ENCODE measurements at regions not wholly inside any gene's neighbourhood (a gene's known extent, or its start where the extent isn't known, plus 50 kb on each side); places are given as distances from the start of the nearest gene placed in this dataset.

DNA sequence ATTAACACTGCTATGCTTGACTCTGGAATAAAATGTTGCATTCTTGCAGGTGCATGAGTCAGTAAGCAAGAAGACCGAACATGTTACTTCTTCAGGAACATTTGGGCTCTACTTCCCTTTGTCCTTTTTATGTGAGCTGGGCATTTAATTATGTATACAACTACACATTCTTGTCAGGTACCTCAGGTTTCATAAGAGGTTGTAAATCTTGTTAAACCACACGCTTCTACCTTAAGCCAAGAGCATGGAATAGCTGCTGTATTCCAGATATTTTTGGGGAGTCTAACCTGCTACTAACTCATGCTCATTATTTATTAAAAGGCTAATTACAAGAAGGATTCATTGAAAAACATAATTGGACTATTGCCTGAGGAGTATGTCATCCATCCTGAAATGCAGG, 414.2 kb upstream of the KLF6 start:
- DNase-seq (ENCODE audit: insufficient read length): no peak
- no peak for FAIRE-seq
- TF ChIP-seq POLR2A (IDR thresholded peaks at IDR 0.05; ENCODE audit: low read depth, low read length) (no peak), POLR2AphosphoS5 (IDR thresholded peaks at IDR 0.05; ENCODE audit: low read depth, low read length) (no peak), TAF1 (IDR thresholded peaks at IDR 0.05; ENCODE audit: borderline replicate concordance, low read depth, low read length) (no peak)

DNA sequence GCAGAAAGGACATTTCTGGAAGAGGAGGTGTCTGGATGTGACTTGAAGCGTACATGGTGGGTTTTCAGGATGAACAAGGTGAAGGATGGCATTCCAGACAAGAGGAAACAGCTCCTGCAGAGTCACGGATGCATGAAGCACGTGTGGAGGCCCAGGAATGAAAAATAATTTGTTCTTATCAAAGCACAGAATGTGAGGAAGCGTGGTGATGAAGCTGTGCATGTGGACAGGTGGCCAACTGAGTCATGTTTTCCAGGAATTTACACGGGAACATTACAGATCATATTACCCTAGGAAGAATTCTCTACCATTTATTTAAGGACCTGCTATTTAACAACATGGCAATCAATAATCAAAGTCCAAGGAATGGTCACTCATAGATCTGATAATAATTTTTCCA, 413.2 kb upstream of the KLF6 start:
- TF ChIP-seq TAF1 (IDR thresholded peaks at IDR 0.05; ENCODE audit: borderline replicate concordance, low read depth, low read length) (no peak), POLR2A (IDR thresholded peaks at IDR 0.05; ENCODE audit: low read depth, low read length) (no peak), POLR2AphosphoS5 (IDR thresholded peaks at IDR 0.05; ENCODE audit: low read depth, low read length) (no peak)
- FAIRE-seq (no peak), DNase-seq (ENCODE audit: insufficient read length) (no peak)

DNA sequence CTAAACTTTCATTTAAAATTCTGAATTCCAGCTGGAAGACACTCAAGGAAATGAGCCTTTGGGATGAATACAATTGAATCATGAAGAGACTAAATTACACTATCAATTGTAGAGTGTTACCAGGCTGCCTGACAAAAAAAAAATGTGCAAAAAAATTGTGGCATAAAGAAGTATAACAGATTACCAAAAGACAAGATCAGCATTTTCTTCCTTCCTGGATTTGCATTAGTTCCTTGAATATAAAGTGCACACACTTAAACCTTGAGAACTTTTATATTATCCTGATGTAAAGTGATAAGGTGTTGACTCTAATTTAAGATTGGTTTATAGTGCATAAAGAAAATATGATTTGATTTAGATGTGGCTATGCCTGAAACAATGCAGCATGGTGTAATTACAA, 412.7 kb upstream of the KLF6 start:
- TF ChIP-seq POLR2A (IDR thresholded peaks at IDR 0.05; ENCODE audit: low read depth, low read length) (no peak), TAF1 (IDR thresholded peaks at IDR 0.05; ENCODE audit: borderline replicate concordance, low read depth, low read length) (no peak)
- no peak for FAIRE-seq

DNA sequence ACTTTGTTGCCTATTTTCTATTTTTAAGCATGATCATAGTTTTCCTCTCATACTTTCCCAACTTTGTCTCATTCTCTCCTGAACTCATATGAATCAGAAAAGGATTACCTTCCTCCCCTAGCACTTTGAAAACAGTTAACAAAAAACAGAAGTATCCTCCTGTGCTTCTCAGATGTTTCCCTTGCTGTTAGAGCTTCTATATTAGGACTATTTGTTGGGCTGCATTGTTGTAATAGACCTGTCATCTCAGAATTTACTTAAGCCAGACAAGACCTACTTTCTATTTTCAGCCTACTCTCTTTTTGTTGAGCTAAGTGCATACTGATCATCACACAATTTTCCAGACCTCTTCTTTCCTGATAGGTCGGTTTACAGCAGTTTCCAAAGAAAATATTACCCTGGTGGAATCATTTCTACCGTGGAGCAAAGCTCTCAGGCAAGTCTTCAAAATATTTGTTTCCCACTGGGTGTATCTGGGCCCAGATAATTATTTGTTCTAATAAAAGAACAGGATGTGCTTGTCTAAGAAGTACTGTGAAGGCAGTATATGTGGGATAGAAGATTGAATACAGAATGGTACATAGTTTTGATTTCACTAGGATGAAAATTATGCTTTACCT, 411.9 kb upstream of the KLF6 start:
- DNase-seq (ENCODE audit: insufficient read length): no peak
- TF ChIP-seq POLR2A (IDR thresholded peaks at IDR 0.05; ENCODE audit: low read depth, low read length) (no peak), POLR2AphosphoS5 (IDR thresholded peaks at IDR 0.05; ENCODE audit: low read depth, low read length) (no peak), TAF1 (IDR thresholded peaks at IDR 0.05; ENCODE audit: borderline replicate concordance, low read depth, low read length) (no peak)
- FAIRE-seq: peak; percentile 38

More for the DNA sequence above, 412.7 kb upstream of the KLF6 start:
- no peak for DNase-seq (ENCODE audit: insufficient read length)

DNA sequence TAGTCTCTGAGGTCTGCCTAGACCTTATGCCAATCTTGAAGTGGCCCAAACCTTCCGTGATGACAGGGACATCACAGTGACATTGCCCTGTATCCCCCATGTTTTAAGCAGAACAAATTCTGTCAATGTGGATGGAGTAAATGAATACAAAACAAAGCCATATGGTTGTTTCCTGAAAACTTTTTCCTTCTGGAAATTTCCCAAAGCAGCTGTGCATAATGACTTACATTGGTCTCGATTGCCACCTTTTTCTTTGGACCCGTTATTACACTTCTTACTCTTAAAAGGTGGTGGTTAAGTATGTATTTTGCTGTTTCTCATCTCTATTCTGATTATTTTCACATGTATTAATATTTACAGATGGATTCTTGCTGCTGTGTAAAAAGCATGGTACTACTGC, 411.2 kb upstream of the KLF6 start:
- FAIRE-seq (no peak), DNase-seq (ENCODE audit: insufficient read length) (no peak)
- TF ChIP-seq TAF1 (IDR thresholded peaks at IDR 0.05; ENCODE audit: borderline replicate concordance, low read depth, low read length) (no peak), POLR2AphosphoS5 (IDR thresholded peaks at IDR 0.05; ENCODE audit: low read depth, low read length) (no peak), POLR2A (IDR thresholded peaks at IDR 0.05; ENCODE audit: low read depth, low read length) (no peak)

DNA sequence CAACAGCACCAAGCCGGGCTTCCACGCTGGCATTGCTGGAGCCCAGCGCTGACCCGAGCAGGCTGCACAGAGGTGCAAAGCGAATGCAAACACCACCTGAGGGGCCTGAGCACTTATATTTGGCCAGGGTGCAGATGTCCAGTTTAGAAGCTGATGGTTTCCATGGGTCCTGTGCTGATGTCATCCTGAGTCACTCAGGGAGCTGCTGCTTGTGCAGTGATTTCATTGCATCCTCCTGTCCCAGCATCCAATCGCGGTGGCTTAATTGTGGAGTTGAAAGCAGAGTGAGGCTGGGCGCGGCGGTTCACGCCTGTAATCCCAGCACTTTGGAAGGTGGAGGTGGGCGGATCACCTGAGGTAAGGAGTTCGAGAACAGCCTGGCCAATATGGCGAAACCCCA, 410.2 kb upstream of the KLF6 start:
- TF ChIP-seq POLR2AphosphoS5 (IDR thresholded peaks at IDR 0.05; ENCODE audit: low read depth, low read length) (no peak), POLR2A (IDR thresholded peaks at IDR 0.05; ENCODE audit: low read depth, low read length) (no peak), TAF1 (IDR thresholded peaks at IDR 0.05; ENCODE audit: borderline replicate concordance, low read depth, low read length) (no peak)
- no peak for FAIRE-seq
- DNase-seq (ENCODE audit: insufficient read length): no peak

DNA sequence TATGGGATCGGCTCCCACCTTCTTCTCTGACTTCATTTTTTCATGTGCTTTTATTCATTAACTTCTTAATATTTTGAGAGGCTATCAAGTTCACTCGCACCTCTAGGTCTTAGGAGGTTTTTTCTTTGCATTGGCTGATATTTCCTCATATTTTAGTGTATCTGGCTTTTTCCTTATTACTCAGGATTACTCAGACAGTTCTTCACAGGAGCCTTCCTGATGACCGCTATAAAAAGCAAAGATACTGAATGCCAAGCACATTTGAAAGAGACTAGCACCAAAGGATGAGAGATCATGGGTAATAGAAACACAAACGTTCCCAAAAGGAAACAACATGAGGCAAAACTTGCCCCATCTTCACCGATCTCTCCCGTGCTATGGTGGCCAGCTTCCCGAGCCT, 409.2 kb upstream of the KLF6 start:
- FAIRE-seq (no peak), DNase-seq (ENCODE audit: insufficient read length) (no peak)
- TF ChIP-seq POLR2A (IDR thresholded peaks at IDR 0.05; ENCODE audit: low read depth, low read length) (no peak), POLR2AphosphoS5 (IDR thresholded peaks at IDR 0.05; ENCODE audit: low read depth, low read length) (no peak), TAF1 (IDR thresholded peaks at IDR 0.05; ENCODE audit: borderline replicate concordance, low read depth, low read length) (no peak)

DNA sequence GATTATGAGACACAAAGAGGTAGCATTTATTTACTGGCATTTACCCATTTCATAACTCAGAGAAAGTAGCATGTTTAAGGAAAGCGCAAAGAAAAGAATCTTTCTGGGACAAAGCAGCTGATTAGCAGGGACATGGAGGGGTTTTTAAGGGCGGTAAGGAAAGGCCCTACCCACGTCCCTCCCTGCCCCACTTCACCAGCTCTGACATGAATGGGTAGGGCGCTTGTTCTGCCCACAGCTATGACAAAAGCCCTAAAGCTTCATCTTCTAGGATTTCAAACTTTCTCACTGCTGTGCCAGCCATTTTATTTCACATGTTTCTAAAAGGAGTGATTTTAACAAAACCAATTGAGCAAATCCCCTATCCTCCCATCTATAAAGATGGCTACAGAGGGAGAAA, 406.9 kb upstream of the KLF6 start:
- FAIRE-seq (no peak), DNase-seq (ENCODE audit: insufficient read length) (no peak)
- TF ChIP-seq TAF1 (IDR thresholded peaks at IDR 0.05; ENCODE audit: borderline replicate concordance, low read depth, low read length) (no peak), POLR2AphosphoS5 (IDR thresholded peaks at IDR 0.05; ENCODE audit: low read depth, low read length) (no peak), POLR2A (IDR thresholded peaks at IDR 0.05; ENCODE audit: low read depth, low read length) (no peak)

DNA sequence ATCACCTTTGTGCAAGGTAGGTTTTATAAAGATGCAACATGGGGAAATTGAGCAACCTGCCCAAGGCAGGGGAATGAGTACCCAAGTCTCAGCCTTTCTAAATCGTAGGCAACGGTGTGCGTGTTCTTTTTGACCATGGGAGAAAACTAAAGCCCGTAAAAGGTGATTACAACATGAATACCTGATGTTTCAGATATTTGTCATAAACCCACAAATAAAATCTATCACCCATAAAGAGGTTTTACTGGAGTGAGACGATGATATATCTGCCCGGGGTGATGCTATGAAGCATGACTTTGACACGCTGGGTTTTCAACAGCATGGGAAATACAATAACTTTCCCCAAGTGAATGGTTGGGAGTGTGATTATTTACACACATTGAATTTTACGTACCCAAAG, 406.3 kb upstream of the KLF6 start:
- DNase-seq (ENCODE audit: insufficient read length) (no peak), FAIRE-seq (no peak)
- TF ChIP-seq POLR2A (IDR thresholded peaks at IDR 0.05; ENCODE audit: low read depth, low read length) (no peak), TAF1 (IDR thresholded peaks at IDR 0.05; ENCODE audit: borderline replicate concordance, low read depth, low read length) (no peak), POLR2AphosphoS5 (IDR thresholded peaks at IDR 0.05; ENCODE audit: low read depth, low read length) (no peak)

DNA sequence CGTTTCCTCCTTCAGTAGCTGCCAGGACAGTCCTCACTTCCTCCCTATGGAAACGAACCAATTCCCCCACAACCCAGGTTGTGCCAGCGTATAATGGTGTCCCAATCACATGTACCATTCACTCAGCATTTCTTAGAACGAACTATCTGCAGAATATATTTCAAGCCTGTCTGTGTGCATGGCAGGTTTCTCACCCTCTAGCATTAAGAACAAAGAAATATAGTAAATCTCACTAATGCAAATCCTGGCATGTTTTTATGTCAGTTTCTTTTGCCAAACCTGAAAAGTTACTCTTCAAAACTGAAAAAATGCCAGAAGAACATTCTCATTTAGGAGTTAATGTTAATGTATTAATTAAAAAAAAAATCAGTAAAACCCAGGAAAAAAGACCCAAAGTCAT, 405.9 kb upstream of the KLF6 start:
- no peak for TF ChIP-seq POLR2A (IDR thresholded peaks at IDR 0.05; ENCODE audit: low read depth, low read length)
- TF ChIP-seq POLR2AphosphoS5 (IDR thresholded peaks at IDR 0.05; ENCODE audit: low read depth, low read length): no peak
- TF ChIP-seq TAF1 (IDR thresholded peaks at IDR 0.05; ENCODE audit: borderline replicate concordance, low read depth, low read length): no peak
- no peak for FAIRE-seq
- no peak for DNase-seq (ENCODE audit: insufficient read length)

DNA sequence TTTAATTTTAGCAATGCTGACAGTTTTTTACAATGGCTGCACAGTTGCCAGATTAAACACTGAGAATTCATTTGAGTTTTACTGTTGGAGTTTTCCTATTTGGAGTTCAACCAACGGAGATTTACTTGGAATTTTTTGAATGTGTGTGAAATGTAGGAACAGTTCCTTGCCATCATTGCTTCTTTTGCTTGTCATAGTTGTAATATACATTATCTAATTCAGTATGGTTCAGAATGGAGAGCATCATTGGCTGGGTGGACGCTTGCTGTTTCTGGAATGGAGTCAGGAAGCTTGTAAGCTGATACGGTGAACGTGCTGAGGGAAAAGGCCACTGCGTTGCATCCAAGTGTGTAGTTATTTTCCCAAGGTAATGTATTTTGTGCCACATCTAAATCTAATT, 404.3 kb upstream of the KLF6 start:
- FAIRE-seq (no peak), DNase-seq (ENCODE audit: insufficient read length) (no peak)
- TF ChIP-seq TAF1 (IDR thresholded peaks at IDR 0.05; ENCODE audit: borderline replicate concordance, low read depth, low read length): no peak
- no peak for TF ChIP-seq POLR2A (IDR thresholded peaks at IDR 0.05; ENCODE audit: low read depth, low read length)
- no peak for TF ChIP-seq POLR2AphosphoS5 (IDR thresholded peaks at IDR 0.05; ENCODE audit: low read depth, low read length)

DNA sequence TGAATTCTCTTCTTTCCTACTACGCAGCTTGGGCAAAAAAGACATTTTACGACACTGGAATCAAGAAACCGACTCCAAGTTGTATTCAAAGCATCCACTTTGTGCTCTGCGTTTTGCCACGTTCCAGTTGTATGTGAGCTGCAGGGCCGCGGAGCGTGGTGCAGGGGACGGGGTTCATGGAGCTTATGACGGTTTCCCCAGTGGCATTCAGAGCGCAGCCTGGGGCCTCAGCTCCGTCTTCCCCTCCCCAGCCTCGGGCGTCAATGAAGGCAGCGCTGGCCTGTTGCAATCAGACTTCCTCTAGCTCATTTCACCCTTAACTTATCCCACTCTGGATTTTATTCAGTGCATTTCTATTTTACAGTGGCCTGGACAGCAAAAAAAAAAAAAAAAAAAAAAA, 403.4 kb upstream of the KLF6 start:
- no peak for DNase-seq (ENCODE audit: insufficient read length)
- FAIRE-seq: no peak
- TF ChIP-seq POLR2A (IDR thresholded peaks at IDR 0.05; ENCODE audit: low read depth, low read length): no peak
- TF ChIP-seq TAF1 (IDR thresholded peaks at IDR 0.05; ENCODE audit: borderline replicate concordance, low read depth, low read length): no peak
- no peak for TF ChIP-seq POLR2AphosphoS5 (IDR thresholded peaks at IDR 0.05; ENCODE audit: low read depth, low read length)

Measured in GM12892 (cell line).